ENCODE measurements at regions not wholly inside any gene's neighbourhood (a gene's known extent, or its start where the extent isn't known, plus 50 kb on each side); places are given as distances from the start of the nearest gene placed in this dataset.

DNA sequence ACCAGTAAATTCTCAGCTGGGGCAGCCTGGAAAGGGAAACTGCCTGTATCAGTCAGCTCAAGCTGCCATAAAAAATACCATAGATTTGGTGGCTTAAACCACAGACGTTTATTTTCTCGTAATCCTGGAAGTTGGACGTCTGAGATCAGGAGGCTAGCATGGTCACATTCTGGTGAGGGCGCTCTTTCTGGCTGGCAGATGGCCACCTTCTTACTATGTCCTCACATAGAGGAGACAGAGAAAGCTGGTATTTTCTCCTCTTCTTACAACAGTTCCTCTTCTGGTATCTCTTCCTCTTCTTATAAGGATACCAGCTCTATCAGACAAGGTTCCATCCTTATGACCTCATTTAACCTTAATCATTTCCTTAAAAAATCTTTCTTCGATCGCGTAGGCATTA lies 50.5 kb upstream of the RFX3 start:
- TF ChIP-seq, protein P1, sequence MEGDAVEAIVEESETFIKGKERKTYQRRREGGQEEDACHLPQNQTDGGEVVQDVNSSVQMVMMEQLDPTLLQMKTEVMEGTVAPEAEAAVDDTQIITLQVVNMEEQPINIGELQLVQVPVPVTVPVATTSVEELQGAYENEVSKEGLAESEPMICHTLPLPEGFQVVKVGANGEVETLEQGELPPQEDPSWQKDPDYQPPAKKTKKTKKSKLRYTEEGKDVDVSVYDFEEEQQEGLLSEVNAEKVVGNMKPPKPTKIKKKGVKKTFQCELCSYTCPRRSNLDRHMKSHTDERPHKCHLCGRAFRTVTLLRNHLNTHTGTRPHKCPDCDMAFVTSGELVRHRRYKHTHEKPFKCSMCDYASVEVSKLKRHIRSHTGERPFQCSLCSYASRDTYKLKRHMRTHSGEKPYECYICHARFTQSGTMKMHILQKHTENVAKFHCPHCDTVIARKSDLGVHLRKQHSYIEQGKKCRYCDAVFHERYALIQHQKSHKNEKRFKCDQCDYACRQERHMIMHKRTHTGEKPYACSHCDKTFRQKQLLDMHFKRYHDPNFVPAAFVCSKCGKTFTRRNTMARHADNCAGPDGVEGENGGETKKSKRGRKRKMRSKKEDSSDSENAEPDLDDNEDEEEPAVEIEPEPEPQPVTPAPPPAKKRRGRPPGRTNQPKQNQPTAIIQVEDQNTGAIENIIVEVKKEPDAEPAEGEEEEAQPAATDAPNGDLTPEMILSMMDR (IDR thresholded peaks at IDR 0.05; ENCODE audit: low read depth, low read length), result no peak
- no peak for TF ChIP-seq EZH2phosphoT487 (IDR thresholded peaks at IDR 0.05; ENCODE audit: low read depth)
